Stimulated activated CD8-positive, alpha-beta memory T cell treated with anti-CD3 and anti-CD28 coated beads, Interleukin-4, amount 100 ng/mL, for 4 hours (primary cell): ENCODE measurements at regions not wholly inside any gene's neighbourhood (a gene's known extent, or its start where the extent isn't known, plus 50 kb on each side); places are given as distances from the start of the nearest gene placed in this dataset.
"Not testable (repeated sequence)": the region's sequence is repeated elsewhere in the genome, so short reads cannot be mapped to it uniquely, and the experiment has no call there.

ENCODE experiments used
- DNase-seq, 2 donors: peaks; one replicate each; pipeline ENCODE4 v3.0.0-alpha.2; 2020; ENCODE audit warnings: low read depth in 2 of 2, low spot score in 1 of 2

DNA sequence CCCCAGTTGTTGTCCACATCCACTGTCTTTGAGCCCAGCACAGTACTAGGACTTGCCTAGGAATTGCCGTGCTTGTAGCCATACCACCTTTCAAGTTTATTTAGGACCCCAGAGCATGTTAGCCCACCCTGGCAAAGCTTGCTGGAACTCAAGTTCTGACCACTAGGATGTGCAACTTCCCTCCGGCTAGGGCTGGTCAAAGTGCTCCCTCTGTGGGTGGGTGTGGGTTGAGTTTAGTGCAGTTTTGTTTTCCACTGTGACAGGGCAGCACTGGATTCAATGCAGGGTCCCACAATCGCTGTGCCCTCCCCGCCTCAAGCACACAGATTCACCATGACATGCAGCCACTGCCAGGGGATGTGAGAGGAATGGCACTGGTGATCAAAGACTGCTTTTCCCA is 96.0 kb downstream of the RASGEF1B start:
- no peak for DNase-seq

DNA sequence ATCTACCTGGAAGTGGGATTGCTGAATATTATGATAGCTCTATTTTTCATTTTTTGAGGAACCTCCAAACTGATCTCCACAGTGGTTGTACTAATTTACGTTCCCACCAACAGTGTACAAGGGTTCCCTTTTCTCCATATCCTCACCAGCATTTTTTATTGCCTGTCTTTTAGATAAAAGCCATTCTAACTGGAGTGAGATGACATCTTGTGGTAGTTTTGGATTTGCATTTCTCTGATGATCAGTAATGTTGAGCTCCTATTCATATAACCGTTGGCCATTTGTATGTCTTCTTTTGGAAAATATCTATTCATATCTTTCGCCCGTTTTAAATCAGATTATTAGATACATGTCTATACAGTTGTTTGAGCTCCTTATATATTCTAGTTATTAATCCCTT is 101.8 kb downstream of the RASGEF1B start:
- no peak for DNase-seq

DNA sequence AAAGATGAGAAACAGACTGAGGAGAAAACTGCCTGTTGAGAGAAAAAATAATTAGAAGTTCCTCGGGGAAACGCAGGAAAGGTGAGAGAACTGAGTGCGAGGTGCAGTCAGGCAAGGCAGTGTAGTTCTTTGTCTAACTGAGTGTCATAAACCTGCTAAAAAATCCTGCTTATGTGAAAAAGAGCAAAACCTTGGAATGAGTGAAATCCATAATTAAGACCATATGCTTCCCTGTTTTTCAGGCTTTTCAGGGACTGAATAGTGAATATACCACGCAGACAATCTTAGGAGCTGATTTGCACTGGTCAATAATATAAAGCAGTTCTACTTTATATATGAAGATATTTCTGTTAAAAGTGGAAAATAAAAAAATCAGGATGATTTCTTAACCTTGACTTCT is 104.9 kb downstream of the RASGEF1B start:
- no peak for DNase-seq

DNA sequence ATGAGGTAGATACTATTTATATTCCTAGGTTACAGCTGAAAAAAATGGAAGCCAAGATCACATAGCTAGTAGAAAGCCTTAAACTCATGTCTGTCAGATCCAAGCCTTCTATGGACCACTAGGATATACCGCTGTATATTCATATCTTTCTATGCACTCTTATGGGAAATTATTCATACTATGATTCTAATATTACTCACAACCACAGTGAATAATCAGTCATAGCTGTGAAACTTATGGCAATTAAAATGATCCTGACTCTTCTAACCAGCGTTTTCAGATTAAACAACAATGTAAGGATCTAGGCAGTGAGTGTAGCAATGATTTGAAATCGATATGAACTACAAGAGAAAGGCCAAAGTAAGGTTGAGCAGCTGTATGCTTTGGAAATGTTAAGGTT is 111.0 kb downstream of the RASGEF1B start:
- DNase-seq: no peak

DNA sequence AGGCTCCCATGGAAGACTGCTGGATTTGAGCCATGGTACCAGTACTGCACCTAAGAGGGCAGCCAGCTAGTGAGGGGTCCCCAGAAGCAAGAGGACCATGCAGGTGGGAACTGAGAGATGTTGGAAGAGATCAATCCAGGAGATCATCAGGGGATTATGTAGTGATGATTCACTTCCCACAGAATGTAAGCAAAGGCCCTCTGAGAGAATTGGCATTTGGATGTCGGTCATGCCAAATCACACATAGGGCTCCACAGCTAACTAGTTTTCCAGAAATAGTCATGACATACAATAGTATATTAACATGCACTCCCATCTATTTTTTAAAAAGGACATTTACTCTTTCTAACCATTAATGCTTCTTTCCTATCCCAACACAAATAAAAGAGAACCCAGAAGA is 112.5 kb downstream of the RASGEF1B start:
- DNase-seq: no peak

DNA sequence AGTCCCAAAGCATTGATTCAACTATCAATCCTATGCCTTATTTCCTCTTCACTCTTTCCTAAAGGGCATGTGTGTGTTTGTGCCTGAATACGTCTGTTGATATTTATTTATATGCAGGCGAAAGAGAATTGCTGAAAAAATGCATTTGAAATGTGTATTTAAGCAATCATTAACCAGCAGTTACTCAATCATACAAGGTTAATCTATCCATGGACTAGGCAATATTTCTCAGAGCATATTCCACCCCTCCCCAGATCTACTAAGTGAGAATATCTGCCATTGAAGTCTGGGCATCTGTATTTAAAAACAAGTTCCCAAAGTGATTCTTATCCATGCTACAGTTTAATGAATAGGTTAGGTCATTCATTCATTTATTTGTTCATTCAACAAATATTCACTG is 113.6 kb downstream of the RASGEF1B start:
- no peak for DNase-seq

DNA sequence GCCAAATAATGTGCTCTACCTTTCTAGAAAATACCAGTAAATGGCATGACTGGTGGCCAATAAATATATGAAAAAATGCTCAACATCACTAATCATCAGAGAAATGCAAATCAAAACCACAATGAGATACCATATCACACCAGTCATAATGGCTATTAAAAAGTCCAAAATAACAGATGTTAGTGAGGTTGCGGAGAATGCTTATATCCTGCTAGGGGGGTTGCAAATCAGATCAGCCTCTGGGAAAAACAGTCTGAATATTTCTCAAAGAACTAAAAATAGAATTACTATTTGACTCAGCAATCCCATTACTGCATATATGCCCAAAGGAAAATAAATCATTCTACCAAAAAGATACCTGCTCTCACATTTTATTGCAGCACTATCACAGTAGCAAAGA is 115.1 kb downstream of the RASGEF1B start:
- no peak for DNase-seq

DNA sequence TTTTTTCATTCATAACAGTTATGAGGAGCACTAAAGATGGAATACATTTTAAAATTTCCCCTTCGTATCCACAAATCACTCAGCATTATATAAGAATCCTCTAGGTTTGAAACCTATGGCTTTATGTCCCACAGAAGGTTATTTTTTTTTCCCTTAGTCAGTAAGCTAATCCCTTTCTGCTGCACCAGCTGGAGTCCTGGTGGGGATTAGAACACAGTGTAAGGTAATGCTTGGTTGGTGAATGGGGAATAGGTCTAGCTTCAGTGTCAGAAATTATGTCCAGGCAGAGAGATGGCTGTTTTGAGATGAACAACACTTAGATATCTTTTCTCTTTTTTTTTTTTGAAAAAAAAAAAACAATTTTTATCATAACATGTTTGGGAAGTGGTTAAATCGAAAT is 116.6 kb downstream of the RASGEF1B start:
- no peak for DNase-seq

DNA sequence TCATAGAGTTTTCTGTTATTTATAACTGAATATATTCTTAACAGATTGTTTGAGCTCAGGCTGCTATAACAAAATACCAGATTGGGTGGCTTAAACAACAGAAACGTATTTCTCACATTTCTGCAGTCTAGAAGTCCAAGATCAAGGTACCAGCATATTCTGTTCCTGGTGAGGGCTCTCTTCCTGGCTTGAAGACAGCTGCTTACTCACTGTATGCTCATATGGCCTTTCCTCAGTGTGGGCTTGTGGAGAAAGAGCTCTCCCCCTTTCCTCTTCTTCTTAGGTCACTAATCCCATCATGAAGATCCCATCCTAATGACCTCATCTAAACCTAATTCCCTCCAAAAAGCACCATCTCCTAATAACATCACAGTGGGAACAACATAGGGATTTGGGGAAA is 117.8 kb downstream of the RASGEF1B start:
- no peak for DNase-seq

DNA sequence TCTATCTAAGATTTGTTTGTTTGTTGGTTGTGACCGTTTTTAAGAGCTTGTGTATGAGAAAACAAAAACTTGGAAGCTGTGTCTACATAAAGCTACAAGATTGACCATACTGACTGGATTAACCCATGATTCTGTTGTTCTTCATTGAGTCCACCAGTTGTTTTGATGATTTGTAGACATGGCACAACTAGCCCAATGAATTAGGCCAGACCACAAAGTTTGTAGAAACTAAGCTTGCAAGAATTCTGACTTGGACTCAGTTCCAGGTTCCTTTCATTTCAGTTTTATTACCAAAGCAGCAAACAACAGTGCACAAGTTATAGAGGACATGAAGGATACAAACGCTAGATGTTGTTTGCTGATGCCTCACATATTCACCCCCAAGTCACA is 119.3 kb downstream of the RASGEF1B start:
- no peak for DNase-seq

DNA sequence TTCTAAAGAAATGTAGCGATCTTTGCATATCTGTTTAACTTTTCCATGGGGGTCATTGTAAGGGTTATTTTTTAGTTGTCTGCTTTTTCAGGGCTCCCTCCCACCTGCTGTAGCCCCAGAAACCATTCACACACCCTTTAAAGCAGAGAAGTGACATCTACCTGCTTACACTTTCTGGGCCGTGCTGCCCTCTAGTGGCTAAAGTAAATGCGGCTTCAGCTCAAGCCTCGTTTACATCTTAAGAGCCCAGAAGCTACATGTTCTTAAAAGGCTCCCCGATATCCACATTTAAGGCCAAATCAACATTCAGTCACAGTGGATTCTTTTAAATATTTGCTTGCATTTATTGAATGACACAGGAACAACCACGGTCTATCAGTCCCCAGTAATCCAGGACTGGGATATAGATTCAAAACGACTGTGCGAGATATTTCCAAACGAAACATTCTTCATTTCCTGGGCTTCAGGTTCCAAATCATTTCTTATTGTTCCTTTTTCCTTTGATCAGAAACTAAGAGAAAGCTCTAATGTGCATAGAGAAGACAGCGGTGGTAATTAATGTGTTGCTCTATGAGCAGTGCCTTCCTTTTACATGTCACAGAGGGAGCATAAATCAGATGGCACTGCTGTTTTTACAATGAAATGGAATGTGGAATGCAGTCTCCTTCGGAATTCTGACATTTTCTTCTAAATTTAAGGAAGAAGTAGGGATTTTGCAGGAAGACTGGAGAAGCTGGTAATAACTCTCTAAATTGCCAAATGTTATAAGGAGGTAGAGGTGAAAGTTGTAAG is 119.9 kb downstream of the RASGEF1B start:
- DNase-seq: peak; percentile 12 to 33

DNA sequence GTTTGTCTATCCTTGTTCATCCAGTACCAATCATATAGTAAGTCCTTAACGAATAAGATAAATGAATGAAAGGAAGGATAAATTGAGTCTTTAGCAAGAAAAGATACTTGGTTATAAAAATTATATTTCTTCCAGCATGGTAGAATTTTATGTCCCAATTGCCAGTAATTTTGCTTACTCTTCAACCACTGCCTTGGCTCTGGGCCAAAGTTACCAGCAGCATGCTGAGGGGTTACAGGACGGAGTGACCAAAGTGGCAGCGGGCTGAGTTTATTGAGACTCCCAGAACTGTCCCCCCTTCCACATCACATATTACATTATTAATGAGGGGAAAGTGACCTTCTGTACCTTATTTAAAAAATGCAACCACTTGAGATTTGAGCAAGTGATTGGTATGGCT is 121.7 kb downstream of the RASGEF1B start:
- DNase-seq: no peak

DNA sequence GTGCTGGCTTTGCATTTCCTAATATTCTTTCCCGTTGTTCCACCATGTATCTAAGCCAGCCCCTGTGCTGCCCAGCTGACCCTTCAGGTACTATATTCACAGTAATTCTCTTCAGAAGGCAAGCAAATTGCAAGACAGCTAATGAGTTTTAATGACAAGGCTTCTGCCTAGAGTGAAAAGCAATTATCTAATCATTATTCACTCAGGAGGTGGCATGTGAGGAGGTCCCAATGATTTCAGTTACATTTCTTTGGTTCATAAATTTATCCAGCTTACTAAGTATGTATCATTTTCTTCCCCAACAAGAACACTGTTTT is 123.0 kb downstream of the RASGEF1B start:
- DNase-seq: no peak

DNA sequence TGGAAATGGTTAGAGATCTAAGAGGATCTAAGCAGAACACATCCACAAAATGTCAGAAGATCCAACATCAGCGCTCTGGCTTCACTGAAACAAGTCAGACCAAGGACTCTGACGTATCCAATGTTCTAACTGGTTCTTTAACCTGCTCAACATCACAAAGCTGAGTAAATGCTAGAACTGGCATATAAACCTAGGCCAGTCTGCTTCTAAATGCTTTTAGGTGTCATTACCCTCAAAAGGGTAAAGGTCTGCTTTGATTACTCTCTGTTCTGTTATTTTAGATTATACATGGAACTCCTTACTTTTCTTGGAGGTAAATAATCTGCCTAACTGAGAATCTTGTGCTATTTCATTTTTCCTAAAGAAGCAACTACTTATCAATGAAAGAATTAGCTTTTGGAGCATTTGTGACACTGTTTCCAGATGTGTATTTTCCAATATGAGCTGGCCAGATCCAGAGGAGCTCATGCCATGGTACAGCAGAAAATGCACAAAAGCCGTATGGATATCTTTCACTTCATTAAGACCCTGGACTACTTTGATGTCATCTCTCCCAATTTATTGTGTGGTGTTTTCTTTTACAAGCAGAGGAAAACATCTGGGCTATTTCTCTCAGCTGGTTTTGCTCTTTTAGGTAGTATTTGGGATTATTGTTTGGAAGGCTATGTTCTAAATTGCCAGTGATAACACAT is 123.5 kb downstream of the RASGEF1B start:
- DNase-seq: no peak

DNA sequence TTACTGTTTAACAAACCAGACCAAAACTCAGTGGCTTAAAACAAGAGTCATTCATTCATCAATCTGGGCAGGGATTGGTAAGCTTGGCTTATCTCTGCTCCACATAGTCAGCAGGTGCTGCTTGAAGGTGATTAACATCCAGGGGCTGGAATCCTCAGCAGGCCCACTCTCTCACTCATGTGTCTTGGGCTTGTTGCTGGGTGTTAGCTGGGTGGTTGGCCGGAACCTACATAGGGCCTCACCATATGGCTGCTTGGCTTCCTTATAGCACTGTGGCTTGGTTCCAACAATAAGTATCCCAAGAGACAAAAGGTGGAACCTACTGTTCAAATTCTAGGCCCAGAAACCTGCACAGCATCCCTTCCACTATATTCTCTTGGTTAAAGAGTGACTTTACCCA is 125.0 kb downstream of the RASGEF1B start:
- no peak for DNase-seq

DNA sequence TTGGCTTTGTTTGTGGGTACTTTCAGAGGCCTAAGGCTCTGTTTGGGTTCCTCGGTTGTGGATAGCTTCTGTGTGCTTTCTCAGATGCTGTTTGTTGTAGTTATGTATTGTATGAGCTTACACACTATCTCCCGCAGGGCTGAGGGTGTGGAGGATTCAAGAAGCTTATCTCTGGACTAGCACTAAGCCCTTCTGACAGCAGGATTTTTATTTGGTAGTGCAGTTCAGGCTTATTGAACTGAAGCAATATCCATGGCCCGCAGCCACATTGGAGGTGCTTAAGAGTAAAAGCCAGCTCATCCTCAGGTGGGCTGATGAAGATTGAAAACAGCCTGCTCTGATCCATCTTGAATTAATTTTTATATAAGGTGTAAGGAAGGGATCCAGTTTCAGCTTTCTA is 128.2 kb downstream of the RASGEF1B start:
- DNase-seq: no peak

DNA sequence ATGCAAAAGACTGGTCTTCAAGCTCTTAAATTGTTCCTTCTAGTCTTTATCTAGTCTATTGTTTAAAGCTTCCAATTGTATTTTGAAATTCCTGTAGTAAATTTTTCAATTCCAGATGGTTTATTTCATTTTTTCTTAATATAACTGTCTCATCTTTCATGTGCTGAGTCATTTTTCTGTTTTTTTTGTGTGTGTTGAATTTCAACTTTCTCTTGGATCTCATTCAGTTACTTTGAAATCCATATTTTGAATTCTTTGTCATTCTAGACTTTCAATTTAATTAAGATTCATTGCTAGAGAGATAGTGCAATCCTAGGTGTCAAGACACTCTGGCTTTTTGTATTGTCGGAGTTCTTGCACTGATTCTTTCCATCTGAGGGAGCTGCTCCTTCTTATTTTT is 128.0 kb upstream of the PRKG2 start:
- no peak for DNase-seq

DNA sequence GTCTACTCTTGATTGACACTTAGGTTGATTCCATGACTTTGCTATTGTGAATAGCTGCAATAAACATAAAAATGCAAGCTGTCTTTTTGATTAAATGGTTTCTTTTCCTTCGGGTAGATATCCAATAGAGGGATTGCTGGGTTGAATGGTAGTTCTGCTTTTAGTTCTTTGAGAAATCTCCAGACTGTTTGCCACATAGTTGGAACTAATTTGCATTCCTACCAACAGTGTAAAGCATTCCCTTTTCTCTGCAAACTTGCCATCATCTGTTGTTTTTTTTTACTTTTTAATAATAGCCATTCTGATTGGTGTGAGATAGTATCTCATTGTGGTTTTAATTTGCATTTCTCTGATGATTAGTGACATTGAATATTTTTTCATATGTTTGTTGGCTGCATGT is 122.2 kb upstream of the PRKG2 start:
- no peak for DNase-seq

DNA sequence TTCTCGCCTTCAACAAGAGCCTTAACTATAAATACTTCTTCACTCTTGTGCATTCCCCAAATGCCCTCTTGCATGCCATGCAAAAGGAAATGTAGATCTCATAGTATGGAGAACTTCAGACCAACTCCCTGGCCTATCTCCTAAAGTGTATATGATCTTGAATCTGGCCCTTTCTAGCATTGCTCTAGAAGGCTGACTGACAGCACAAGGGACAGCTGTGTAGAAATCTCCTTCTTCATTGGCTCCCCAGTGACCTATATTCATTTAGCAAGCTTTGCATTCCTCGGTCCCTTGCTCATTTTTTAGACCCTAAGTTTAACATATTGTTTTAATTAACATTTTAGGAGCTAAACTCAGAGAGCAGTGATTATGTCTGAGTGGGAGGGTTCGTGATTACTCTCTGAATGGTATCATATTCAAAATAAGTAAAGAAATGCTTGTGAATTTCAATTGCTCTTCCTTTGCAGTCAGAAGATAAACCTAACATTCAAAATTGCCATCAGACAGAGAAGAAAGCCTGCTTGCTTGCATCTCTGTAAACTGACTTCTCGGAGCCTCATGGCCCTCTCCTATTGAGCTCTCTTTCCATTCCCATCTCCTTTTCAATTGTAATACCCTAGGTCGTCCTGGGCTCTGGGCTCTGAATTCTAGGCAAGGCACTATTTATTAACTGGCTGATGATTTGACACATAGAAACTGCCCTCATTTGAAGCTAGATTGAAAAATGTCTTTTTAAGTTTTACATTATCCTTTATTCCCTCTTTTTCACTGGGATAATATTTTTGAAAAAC is 120.3 kb upstream of the PRKG2 start:
- no peak for DNase-seq

DNA sequence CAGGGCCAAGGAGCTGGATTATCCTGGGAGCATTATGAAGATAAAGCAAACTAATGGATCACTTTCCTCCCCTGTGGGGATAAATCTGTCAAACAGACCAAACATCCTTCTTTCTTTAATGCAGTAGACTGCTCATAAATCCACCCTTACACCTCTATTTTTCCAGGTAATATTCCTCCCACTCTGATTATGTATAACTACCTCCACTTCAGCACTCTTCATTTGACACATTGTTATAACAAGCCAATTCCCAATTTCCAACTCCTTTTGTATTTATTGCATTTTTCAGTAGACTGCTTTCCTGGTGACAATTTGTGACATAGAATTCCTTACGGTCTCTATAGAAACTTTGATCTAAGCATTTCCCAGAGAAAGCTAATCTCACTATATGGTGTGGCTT is 115.0 kb upstream of the PRKG2 start:
- DNase-seq: no peak

DNA sequence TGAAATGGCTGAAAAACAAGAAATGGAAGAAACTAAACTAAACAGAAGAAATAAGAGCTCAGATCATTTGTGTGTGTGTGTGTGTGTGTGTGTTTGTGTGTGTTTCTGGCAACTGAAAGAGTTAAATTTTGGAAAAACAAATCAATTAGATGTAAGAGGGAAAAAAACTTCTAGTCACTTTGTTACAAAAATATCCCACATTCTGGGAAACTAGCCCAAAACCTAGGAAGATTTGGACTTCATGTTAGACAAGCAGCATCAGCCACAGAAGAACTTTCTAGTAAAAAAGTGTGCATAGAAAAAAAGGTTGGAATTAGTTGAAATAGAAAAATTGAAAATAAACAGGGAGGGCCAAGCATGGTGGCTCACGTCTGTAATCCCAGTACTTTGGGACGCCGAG is 111.6 kb upstream of the PRKG2 start:
- DNase-seq: no peak

DNA sequence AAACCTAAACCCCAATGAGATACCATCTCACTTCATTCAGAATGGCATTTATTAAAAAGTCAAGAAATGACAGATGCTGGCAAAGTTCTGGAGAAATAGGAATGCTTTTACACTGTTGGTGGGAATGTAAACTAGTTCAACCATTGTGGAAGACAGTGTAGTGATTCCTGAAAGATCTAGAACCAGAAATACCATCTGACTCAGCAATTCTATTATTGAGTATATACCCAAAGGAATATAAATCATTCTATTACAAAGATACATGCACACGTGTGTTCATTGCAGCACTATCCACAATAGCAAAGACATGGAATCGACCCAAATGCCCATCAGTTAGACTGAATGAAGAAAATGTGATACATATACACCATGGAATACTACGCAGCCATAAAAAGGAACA is 109.6 kb upstream of the PRKG2 start:
- not testable (repeated sequence) for DNase-seq
